ENCODE measurements at regions not wholly inside any gene's neighbourhood (a gene's known extent, or its start where the extent isn't known, plus 50 kb on each side); places are given as distances from the start of the nearest gene placed in this dataset.
"Not testable (repeated sequence)": the region's sequence is repeated elsewhere in the genome, so short reads cannot be mapped to it uniquely, and the experiment has no call there.

DNA sequence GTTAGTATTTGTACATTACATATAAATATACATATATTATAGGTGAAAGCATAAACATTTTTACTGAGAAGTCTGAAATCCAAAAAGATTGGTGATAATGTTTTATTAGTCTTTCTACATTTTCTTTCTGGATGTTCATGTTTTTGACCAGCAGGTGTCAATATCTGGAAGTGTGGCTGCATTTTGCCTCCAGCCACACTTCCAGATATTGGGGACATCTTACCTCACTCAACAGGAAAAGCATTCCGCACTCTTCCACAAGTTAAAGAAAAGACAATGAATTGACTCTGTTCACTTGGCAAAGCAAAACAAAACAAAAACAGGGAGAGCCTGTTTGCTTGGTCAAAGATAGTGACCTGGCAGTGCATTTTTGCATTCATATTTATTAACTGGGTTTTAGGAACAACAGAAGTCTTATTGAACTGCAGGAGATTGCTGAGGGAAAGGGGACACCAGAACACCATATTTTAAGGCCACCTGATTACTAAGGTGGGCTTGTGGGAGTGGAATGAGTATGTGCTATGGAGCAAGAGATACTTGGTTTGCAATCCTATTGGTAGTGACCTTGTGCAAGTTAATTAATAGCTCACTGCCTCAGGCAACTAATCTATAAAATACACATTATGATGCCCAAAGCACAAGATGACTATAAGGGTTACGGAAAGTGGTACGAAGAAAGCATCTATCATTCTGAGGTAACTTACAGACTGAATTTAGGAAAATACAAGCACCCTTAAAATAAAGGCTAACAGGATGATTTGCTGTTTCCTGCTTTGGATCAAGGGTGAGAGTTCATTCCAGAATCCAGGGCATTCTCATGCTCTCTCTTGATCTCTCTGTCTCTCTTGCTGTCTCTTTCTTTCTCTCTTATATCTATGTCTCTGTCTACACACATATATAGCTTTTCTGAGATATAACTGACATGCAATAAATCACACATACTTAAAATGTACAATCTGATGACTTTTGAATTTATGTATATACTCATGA lies 389.9 kb upstream of the EMCN start:
- TF ChIP-seq, protein P1, sequence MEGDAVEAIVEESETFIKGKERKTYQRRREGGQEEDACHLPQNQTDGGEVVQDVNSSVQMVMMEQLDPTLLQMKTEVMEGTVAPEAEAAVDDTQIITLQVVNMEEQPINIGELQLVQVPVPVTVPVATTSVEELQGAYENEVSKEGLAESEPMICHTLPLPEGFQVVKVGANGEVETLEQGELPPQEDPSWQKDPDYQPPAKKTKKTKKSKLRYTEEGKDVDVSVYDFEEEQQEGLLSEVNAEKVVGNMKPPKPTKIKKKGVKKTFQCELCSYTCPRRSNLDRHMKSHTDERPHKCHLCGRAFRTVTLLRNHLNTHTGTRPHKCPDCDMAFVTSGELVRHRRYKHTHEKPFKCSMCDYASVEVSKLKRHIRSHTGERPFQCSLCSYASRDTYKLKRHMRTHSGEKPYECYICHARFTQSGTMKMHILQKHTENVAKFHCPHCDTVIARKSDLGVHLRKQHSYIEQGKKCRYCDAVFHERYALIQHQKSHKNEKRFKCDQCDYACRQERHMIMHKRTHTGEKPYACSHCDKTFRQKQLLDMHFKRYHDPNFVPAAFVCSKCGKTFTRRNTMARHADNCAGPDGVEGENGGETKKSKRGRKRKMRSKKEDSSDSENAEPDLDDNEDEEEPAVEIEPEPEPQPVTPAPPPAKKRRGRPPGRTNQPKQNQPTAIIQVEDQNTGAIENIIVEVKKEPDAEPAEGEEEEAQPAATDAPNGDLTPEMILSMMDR (conservative IDR thresholded peaks at IDR 0.05; ENCODE audit: low read depth, low read length) = peak; percentile 46
- H3K4me3 ChIP-seq (ENCODE audit: low read length) = no peak overlapping the region
- DNase-seq (ENCODE audit: low read depth) = no peak

DNA sequence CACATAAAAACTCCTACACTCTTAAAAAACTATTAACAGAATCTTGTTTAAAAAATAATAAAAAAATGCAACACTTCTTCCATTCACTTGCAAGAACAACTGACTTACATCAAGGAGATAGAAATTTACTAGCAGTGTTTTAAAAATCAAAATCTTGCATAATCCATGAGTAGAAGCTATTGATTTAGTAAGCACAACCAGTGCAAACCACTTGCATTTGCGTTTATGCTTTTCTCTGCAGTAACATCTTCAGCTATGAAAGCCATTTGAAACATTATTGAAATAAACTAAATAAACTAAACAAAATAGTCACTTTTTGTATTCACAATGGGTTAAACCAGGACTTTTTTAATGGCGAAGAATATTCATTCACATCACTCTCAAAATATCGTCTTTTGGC lies 389.2 kb upstream of the EMCN start:
- DNase-seq (ENCODE audit: low read depth) = no peak
- TF ChIP-seq, protein P1 (conservative IDR thresholded peaks at IDR 0.05; ENCODE audit: low read depth, low read length) = no peak
- no peak overlapping the region for H3K4me3 ChIP-seq (ENCODE audit: low read length)

DNA sequence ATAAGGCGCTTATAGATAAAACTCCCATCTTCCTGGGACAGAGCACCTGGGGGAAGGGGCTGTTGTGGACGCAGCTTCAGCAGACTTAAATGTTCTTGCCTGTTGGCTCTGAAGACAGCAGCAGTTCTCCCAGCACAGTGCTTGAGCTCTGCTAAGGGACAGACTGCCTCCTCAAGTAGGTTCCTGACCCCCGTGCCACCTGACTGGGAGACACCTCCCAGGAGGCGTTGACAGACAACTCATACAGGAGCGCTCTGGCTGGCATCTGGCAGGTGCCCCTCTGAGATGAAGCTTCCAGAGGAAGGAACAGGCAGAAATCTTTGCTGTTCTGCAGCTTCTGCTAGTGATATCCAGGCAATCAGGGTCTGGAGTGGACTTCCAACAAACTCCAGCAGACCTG lies 383.1 kb upstream of the EMCN start:
- not testable (repeated sequence) for DNase-seq (ENCODE audit: low read depth); H3K4me3 ChIP-seq (ENCODE audit: low read length)

DNA sequence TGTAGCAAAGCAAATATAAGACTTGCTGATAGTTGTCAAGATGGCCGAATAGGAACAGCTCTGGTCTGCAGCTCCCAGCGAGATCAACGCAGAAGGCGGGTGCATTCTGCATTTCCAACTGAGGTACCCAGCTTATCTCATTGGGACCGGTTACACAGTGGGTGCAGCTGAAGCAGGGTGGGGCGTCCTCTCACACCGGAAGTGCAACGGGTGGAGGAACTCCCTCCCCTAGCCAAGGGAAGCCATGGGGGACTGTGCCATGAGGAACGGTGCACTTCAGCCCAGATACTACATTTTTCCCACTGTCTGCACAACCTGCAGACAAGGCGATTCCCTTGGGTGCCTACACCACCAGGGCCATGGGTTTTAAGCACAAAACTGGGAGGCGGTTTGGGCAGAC lies 382.3 kb upstream of the EMCN start:
- no peak overlapping the region for H3K4me3 ChIP-seq (ENCODE audit: low read length)
- no peak for DNase-seq (ENCODE audit: low read depth)
- TF ChIP-seq, protein P1 (conservative IDR thresholded peaks at IDR 0.05; ENCODE audit: low read depth, low read length) = no peak

DNA sequence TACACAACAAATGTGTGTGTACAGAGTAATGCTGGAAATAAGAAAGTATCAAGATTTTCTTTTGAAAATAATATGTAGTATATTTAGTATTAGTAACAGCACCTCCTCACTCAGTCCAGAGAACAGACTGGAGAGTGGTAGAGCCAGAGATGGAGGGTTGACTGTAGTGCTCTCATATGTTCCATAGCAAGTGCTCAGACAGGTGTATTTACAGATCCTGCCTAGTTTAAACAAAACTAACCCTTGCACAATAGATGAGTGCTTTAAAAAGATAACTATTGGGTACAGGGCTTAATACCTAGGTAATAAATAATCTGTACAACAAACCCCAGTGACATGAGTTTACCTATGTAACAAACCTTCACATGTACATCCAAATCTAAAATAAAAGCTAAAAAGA lies 381.0 kb upstream of the EMCN start:
- no peak for DNase-seq (ENCODE audit: low read depth)
- no peak overlapping the region for H3K4me3 ChIP-seq (ENCODE audit: low read length)
- TF ChIP-seq, protein P1 (conservative IDR thresholded peaks at IDR 0.05; ENCODE audit: low read depth, low read length) = no peak

DNA sequence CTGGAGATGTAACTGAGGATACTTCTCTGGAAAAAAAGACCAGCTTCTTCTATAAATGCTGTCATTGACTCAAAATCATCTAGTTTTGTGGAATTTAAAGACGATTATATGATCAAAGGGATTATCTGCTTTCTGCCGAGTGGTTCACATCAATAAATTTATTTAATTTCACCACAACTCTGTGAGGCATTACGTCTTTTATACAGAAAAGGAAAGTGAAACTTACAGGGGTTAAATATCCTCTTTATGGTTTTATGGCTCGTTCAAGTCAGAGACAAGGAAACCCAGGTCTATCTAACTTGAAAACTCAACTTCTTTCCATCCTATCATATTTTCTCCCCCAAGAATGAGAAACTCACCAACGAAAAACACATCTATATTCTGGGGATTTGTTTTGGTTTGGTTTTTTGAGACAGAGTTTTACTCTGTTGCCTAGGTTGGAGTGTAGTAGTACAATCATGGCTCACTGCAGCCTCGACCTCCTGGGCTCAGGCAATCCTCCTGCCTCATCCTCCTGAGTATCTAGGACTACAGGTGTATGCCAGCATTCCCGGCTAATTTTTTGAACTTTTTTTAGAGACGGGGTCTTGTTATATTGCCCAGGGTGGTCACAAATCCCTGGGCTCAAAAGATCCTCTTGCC lies 377.9 kb upstream of the EMCN start:
- TF ChIP-seq, protein P1 (conservative IDR thresholded peaks at IDR 0.05; ENCODE audit: low read depth, low read length) = no peak
- no peak for DNase-seq (ENCODE audit: low read depth)
- H3K4me3 ChIP-seq (ENCODE audit: low read length) = peak overlapping the region; percentile 9

DNA sequence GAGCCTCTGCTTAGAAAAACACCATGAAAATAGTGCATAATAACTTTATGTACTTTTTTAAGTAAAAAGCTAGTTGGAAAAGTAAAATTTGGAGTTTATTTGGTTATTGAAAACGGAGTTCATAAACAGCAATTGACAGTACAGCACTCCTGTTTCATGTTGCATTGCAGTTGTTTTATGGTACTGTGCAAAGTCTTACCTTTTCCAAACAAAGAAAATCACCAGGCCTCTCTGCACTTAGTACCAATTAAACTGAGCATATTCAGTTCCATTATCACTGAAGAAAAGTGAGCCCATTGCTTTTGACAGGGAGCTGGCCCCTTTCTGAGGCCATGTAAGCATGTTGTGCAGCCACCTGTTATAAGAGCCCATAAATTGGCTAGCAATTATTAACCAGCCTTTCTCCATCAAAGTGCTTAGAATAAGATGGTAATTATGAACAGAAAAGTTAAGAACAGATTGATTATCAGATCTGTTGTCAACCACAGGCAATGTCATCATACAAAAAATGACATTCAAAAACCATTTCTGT lies 376.6 kb upstream of the EMCN start:
- TF ChIP-seq, protein P1 (conservative IDR thresholded peaks at IDR 0.05; ENCODE audit: low read depth, low read length) = no peak
- no peak overlapping the region for H3K4me3 ChIP-seq (ENCODE audit: low read length)
- no peak for DNase-seq (ENCODE audit: low read depth)

Data from retinal pigment epithelial cell (primary cell).